Colonic mucosa (tissue), 4 donors: ENCODE measurements at regions not wholly inside any gene's neighbourhood (a gene's known extent, or its start where the extent isn't known, plus 50 kb on each side); places are given as distances from the start of the nearest gene placed in this dataset.
"Not testable (repeated sequence)": the region's sequence is repeated elsewhere in the genome, so short reads cannot be mapped to it uniquely, and the experiment has no call there.

Experiments
- DNase-seq: peaks from one replicate; pipeline ENCODE4 v3.0.0-alpha.2; 2020
- H3K27ac ChIP-seq: fragments of 200-600 bp; one replicate; pipeline ENCODE4 v1.8.0; 2021
- H3K27me3 ChIP-seq: fragments of 200-600 bp; one replicate; pipeline ENCODE4 v1.8.0; 2021
- H3K36me3 ChIP-seq: fragments of 200-600 bp; one replicate; pipeline ENCODE4 v1.8.0; 2021
- H3K4me1 ChIP-seq: fragments of 200-600 bp; one replicate; pipeline ENCODE4 v1.8.0; 2021; ENCODE audit warnings: mild to moderate bottlenecking
- H3K4me3 ChIP-seq: fragments of 200-600 bp; one replicate; pipeline ENCODE4 v1.8.0; 2021
- H3K9ac ChIP-seq, 2 donors: one replicate each; pipeline ENCODE4 v1.7.0; 2013; ENCODE audit warnings: control low read depth in 2 of 2, low read depth in 2 of 2, low read length in 2 of 2
- H3K9me3 ChIP-seq: fragments of 200-600 bp; one replicate; pipeline ENCODE4 v1.8.0; 2021
- CTCF ChIP-seq: fragments of 200-600 bp; IDR thresholded peaks from one replicate; pipeline ENCODE4 v1.8.0; 2022; ENCODE audit warnings: antibody characterized with exemption, mild to moderate bottlenecking
- intact Hi-C: fragments of 100-400 bp; cut with DNase I; formaldehyde crosslinking; loops from one replicate; pipeline ENCODE4 v1.14.1; 2022
- donor health status: healthy.
- donor health status: DM: no; HTN: no; CAD: no.
- donor health status: DM: no; HTN: no; CAD: no.

GRCh38 chr3:36065321-36065720, 315.0 kb upstream of the STAC start:
- intact Hi-C loops: no loop called here
- no peaks in the 10 kb centered on the region for H3K9me3 ChIP-seq

GRCh38 chr3:36075491-36075890, 304.8 kb upstream of the STAC start:
- Histone ChIP-seq H3K4me3 (no peak overlapping the region), H3K27me3 (no peaks in the 10 kb centered on the region), H3K4me1 (no peaks in the 10 kb centered on the region), H3K9me3 (no peaks in the 10 kb centered on the region), H3K27ac (no peak overlapping the region), H3K9ac (no peak overlapping the region), H3K36me3 (no peaks in the 10 kb centered on the region)
- DNase-seq: no peak
- intact Hi-C loops: no loop called here
- TF ChIP-seq CTCF: no peak

More at GRCh38 chr3:36065321-36065720, 315.0 kb upstream of the STAC start:
- no peak overlapping the region for H3K9ac ChIP-seq
- DNase-seq: no peak
- H3K4me1 ChIP-seq: no peaks in the 10 kb centered on the region
- no peak for TF ChIP-seq CTCF
- H3K27me3 ChIP-seq: no peaks in the 10 kb centered on the region
- H3K27ac ChIP-seq: no peak overlapping the region
- no peak overlapping the region for H3K4me3 ChIP-seq
- H3K36me3 ChIP-seq: no peaks in the 10 kb centered on the region

GRCh38 chr3:36077320-36077719, 303.0 kb upstream of the STAC start:
- DNase-seq: no peak
- intact Hi-C loops: no loop called here
- no peak for TF ChIP-seq CTCF
- Histone ChIP-seq H3K27ac (no peak overlapping the region), H3K9ac (no peak overlapping the region), H3K27me3 (no peaks in the 10 kb centered on the region), H3K4me1 (no peaks in the 10 kb centered on the region), H3K4me3 (no peak overlapping the region), H3K36me3 (no peaks in the 10 kb centered on the region), H3K9me3 (no peaks in the 10 kb centered on the region)

- H3K4me1 ChIP-seq, H3K27ac ChIP-seq, H3K4me3 ChIP-seq, H3K9ac ChIP-seq, H3K27me3 ChIP-seq, intact Hi-C loops, H3K36me3 ChIP-seq, H3K9me3 ChIP-seq, DNase-seq: not testable (repeated sequence)
Measured at GRCh38 chr3:36082958-36083357, 297.3 kb upstream of the STAC start.

GRCh38 chr3:36095238-36095637, 285.1 kb upstream of the STAC start:
- Histone ChIP-seq H3K36me3 (no peaks in the 10 kb centered on the region), H3K4me3 (no peak overlapping the region), H3K9ac (no peak overlapping the region), H3K4me1 (no peaks in the 10 kb centered on the region), H3K27ac (no peak overlapping the region), H3K9me3 (no peaks in the 10 kb centered on the region), H3K27me3 (no peaks in the 10 kb centered on the region)
- no peak for TF ChIP-seq CTCF
- no peak for DNase-seq
- intact Hi-C loops: no loop called here

GRCh38 chr3:36097209-36097608, 283.1 kb upstream of the STAC start:
- Histone ChIP-seq H3K36me3 (no peaks in the 10 kb centered on the region), H3K4me3 (no peak overlapping the region), H3K27ac (no peak overlapping the region), H3K27me3 (no peaks in the 10 kb centered on the region), H3K4me1 (no peaks in the 10 kb centered on the region), H3K9ac (no peak overlapping the region), H3K9me3 (no peaks in the 10 kb centered on the region)
- TF ChIP-seq CTCF: no peak
- intact Hi-C loops: no loop called here
- no peak for DNase-seq
